Upper lobe of right lung (tissue), 1 donor: ENCODE measurements at regions not wholly inside any gene's neighbourhood (a gene's known extent, or its start where the extent isn't known, plus 50 kb on each side); places are given as distances from the start of the nearest gene placed in this dataset.

Experiments used
- ATAC-seq: fragments of 200-7000 bp; cut with Tn5 transposase; one replicate; pipeline ENCODE4 v1.9.1; 2020; ENCODE audit warnings: mild to moderate bottlenecking, moderate library complexity
- DNase-seq: peaks from one replicate; pipeline ENCODE4 v3.0.0-alpha.2; 2020
- H3K27ac ChIP-seq: fragments of 200-600 bp; one replicate; pipeline ENCODE4 v1.8.0; 2022
- H3K27me3 ChIP-seq: fragments of 200-600 bp; one replicate; pipeline ENCODE4 v1.8.0; 2022; ENCODE audit warnings: mild to moderate bottlenecking
- H3K36me3 ChIP-seq: fragments of 200-600 bp; one replicate; pipeline ENCODE4 v1.8.0; 2022
- H3K4me1 ChIP-seq: fragments of 200-600 bp; one replicate; pipeline ENCODE4 v1.8.0; 2022
- H3K4me3 ChIP-seq: fragments of 200-600 bp; one replicate; pipeline ENCODE4 v1.8.0; 2022; ENCODE audit warnings: mild to moderate bottlenecking
- H3K9me3 ChIP-seq: fragments of 200-600 bp; one replicate; pipeline ENCODE4 v1.8.0; 2022
- intact Hi-C: fragments of 100-400 bp; cut with DNase I; formaldehyde crosslinking; loops from one replicate; pipeline ENCODE4 v1.11.0; 2022
- TF ChIP-seq, protein P1 (sequence below): fragments of 200-600 bp; IDR thresholded peaks from one replicate; pipeline ENCODE4 v1.8.0; 2022; ENCODE audit warnings: antibody characterized with exemption
- donor health status: DM: no; HTN: yes; CAD: no; lungs with severe emphysema.

DNA sequence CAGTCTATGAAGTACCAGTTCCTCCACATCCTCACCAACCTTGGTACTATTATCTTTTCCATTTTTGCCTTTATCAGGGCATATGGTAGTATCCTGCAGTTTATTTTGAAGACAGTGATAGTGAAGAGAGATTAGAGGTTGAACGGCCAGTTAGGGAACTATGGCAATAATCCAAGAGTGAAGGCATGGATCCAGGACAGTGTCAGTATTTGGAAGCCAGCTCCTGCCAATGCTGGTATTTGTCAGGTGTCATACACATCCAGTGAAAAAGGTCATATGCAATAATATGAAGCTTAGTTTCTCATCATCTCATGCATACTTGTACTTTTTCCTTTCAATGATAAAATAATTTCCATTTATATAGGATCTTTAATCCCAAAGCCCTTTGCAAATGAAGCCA is 56.8 kb upstream of the KCNMB2 start:
- H3K9me3 ChIP-seq: no peaks in the 10 kb centered on the region
- DNase-seq (no peak), ATAC-seq (no peak)
- intact Hi-C loops: no loop called here
- no peak overlapping the region for H3K4me3 ChIP-seq
- no peaks in the 10 kb centered on the region for H3K4me1 ChIP-seq
- no peak overlapping the region for H3K27ac ChIP-seq
- no peaks in the 10 kb centered on the region for H3K36me3 ChIP-seq
- TF ChIP-seq, protein P1, sequence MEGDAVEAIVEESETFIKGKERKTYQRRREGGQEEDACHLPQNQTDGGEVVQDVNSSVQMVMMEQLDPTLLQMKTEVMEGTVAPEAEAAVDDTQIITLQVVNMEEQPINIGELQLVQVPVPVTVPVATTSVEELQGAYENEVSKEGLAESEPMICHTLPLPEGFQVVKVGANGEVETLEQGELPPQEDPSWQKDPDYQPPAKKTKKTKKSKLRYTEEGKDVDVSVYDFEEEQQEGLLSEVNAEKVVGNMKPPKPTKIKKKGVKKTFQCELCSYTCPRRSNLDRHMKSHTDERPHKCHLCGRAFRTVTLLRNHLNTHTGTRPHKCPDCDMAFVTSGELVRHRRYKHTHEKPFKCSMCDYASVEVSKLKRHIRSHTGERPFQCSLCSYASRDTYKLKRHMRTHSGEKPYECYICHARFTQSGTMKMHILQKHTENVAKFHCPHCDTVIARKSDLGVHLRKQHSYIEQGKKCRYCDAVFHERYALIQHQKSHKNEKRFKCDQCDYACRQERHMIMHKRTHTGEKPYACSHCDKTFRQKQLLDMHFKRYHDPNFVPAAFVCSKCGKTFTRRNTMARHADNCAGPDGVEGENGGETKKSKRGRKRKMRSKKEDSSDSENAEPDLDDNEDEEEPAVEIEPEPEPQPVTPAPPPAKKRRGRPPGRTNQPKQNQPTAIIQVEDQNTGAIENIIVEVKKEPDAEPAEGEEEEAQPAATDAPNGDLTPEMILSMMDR: no peak
- H3K27me3 ChIP-seq: no peaks in the 10 kb centered on the region

GRCh38 chr3:178479860-178480259 is 56.4 kb upstream of the KCNMB2 start:
- ATAC-seq: no peak
- TF ChIP-seq, protein P1: no peak
- no peak for DNase-seq
- no peaks in the 10 kb centered on the region for H3K4me1 ChIP-seq
- H3K9me3 ChIP-seq: no peaks in the 10 kb centered on the region
- H3K27ac ChIP-seq: no peak overlapping the region
- no peaks in the 10 kb centered on the region for H3K36me3 ChIP-seq
- H3K27me3 ChIP-seq: no peaks in the 10 kb centered on the region
- intact Hi-C loops: no loop called here
- no peak overlapping the region for H3K4me3 ChIP-seq

DNA sequence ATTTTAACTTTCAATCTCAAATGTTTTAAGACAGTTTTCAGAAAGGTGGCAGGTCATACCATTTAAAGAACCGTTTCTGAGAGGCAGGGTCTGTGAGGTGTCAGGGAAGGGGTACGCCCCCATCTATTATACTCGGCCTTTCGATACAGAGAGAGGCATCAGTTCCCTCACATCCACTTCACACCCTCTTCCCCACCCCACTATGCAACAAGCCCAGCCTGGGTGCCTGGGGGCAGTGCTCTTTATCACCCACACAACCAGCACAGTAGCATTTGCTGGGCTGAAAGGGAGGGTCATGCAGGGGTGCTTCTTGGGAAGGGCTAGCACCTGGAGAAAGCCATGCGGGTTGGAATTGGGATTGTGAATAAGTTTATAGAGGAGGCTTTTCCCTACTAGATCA is 56.0 kb upstream of the KCNMB2 start:
- no peak for DNase-seq
- ATAC-seq: no peak
- Histone ChIP-seq H3K27me3 (no peaks in the 10 kb centered on the region), H3K36me3 (no peaks in the 10 kb centered on the region), H3K9me3 (no peaks in the 10 kb centered on the region), H3K27ac (no peak overlapping the region), H3K4me1 (no peaks in the 10 kb centered on the region), H3K4me3 (no peak overlapping the region)
- TF ChIP-seq, protein P1: no peak
- intact Hi-C loops: no loop called here

- DNase-seq (no peak), ATAC-seq (no peak)
- Histone ChIP-seq H3K4me1 (no peaks in the 10 kb centered on the region), H3K27ac (no peak overlapping the region), H3K9me3 (no peaks in the 10 kb centered on the region), H3K4me3 (no peak overlapping the region), H3K27me3 (no peaks in the 10 kb centered on the region), H3K36me3 (no peaks in the 10 kb centered on the region)
- TF ChIP-seq, protein P1: no peak
- intact Hi-C loops: no loop called here
These were observed 55.4 kb upstream of the KCNMB2 start for GRCh38 chr3:178480795-178481194.

- H3K4me3 ChIP-seq: no peak overlapping the region
- no peak for DNase-seq
- no peaks in the 10 kb centered on the region for H3K4me1 ChIP-seq
- no peaks in the 10 kb centered on the region for H3K9me3 ChIP-seq
- intact Hi-C loops: no loop called here
- H3K27me3 ChIP-seq: no peaks in the 10 kb centered on the region
- no peaks in the 10 kb centered on the region for H3K36me3 ChIP-seq
- H3K27ac ChIP-seq: no peak overlapping the region
- ATAC-seq: no peak
- TF ChIP-seq, protein P1: no peak
These were observed 53.3 kb upstream of the KCNMB2 start for GRCh38 chr3:178482981-178483380.

DNA sequence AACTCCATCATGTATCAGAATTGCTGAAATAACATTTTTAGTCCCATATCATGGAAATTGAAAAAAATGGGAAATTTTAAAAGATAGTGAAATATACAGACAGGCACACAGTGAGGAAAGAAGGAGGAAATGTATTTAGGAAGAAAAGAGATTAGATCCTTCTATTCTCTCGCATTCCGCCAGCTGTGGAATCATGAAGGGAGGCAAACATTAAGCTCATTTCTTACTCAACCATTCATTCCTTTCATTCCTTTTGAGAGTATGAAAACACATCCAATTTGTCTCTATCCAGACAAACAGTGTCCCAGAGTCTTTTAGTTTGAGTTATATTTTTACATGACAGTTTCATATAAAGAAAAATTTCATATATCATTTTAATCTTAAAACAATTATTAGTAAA is 52.5 kb upstream of the KCNMB2 start:
- intact Hi-C loops: no loop called here
- TF ChIP-seq, protein P1: no peak
- ATAC-seq: no peak
- no peak for DNase-seq
- Histone ChIP-seq H3K9me3 (no peaks in the 10 kb centered on the region), H3K4me1 (no peaks in the 10 kb centered on the region), H3K27me3 (no peaks in the 10 kb centered on the region), H3K27ac (no peak overlapping the region), H3K4me3 (no peak overlapping the region), H3K36me3 (no peaks in the 10 kb centered on the region)
